ENCODE measurements at regions not wholly inside any gene's neighbourhood (a gene's known extent, or its start where the extent isn't known, plus 50 kb on each side); places are given as distances from the start of the nearest gene placed in this dataset.

DNA sequence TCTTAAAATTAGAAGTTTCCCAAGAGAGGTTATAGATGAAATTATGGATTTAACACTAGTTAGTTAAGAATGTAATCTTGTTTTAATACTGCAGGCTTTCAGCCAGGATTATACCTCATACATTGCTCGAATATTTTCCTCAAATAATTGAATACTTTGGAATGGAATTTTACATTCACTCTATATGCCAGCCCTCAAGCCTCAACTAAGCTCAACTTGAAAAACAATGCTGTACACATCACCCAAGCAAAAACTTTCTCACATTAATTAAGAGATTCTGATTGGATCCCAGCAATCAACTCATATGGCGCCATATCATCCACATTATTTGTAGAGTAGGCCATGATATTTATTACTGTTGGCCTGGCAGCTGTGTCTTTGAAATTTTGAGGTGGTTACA, 710.7 kb upstream of the ADAMTS5 start:
- no peak for ATAC-seq (replicated peaks in 6 of 8)
- H3K4me1 ChIP-seq (replicated peaks in 1 of 2): no peaks in the 10 kb centered on the region
- no peak overlapping the region for H3K27ac ChIP-seq
- WGBS, 10 experiments: 0 to 100% (median 50%) methylated on average over 1 to 2 of the region's 2 CpGs
- H3K4me3 ChIP-seq: no peak overlapping the region
- in situ Hi-C loops (cut with MboI; ENCODE audit: low pct_unique_long_range_greater_than_20kb in 2 of 9, low sequenced_read_pairs in 9 of 9, unreplicated experiment in 9 of 9): loop anchor here in 1 of 9 experiments (25.0 kb wide), 1 partner anchor 815 kb away; no protein-coding TSS in a partner anchor

DNA sequence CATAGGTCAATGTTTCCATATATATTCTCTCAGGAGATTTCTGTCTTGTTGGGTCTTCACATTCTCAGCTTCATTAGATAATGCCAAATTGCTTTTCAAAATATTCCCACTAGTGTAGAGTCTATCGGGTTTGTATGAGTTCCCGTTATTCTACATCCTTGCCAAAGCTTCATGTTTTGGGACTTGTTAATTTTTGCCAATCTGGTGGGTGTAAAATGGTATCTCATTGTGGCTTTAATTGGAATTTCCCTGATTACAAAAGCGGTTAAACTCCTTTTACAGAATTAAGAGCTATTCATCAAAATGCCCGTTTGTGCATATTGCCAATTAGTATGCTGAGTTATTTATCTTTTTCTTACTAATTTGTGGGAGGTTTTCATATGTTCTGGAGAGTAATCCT, 708.4 kb upstream of the ADAMTS5 start:
- in situ Hi-C loops (cut with MboI; ENCODE audit: low pct_unique_long_range_greater_than_20kb in 2 of 9, low sequenced_read_pairs in 9 of 9, unreplicated experiment in 9 of 9): loop anchor here in 1 of 9 experiments (25.0 kb wide), 1 partner anchor 813 kb away; no protein-coding TSS in a partner anchor
- H3K4me1 ChIP-seq (replicated peaks in 1 of 2): peaks cover 0 to 7% of the 10 kb centered on the region in 2 donors
- H3K27ac ChIP-seq: no peak overlapping the region
- 48 to 100% (median 92%) methylated on average over 2 to 4 of the region's 4 CpGs for WGBS, 10 experiments
- no peak for ATAC-seq (replicated peaks in 6 of 8)
- no peak overlapping the region for H3K4me3 ChIP-seq

DNA sequence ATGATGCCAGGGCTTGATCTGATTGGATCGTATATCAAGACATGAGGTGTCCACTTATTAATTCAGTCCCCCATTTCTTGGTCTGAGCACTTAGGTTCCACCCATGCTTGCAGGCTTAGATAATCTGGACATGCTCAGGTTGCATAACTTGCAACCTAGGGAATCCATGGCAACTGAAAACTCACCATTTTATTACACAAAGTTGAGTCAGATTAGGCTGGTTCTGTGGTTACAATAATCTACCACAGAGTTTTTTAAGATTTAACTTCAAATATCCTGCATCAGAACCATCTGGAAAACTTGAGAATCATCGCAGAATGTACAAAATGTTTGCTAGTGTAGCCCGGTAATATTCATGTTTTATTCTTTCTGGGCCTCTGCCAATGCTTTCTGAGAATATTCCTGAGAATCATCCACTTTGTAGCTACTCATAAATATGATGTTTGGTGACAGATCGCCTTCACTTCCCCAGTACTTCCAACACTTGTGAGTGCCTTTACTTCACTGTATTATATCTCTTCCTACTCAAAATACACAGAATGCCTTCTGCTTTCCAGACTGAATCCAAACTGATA, 707.2 kb upstream of the ADAMTS5 start:
- no peak overlapping the region for H3K4me3 ChIP-seq
- in situ Hi-C loops (cut with MboI; ENCODE audit: low pct_unique_long_range_greater_than_20kb in 2 of 9, low sequenced_read_pairs in 9 of 9, unreplicated experiment in 9 of 9): no loop called here
- WGBS, 10 experiments: 15 to 96% (median 87%) methylated on average over 2 to 4 of the region's 4 CpGs; no CpG with 5 or more reads in 2 of the 10 experiments
- no peak overlapping the region for H3K27ac ChIP-seq
- peak in 2 of 8 experiments; percentile 89 to 90 for ATAC-seq (replicated peaks in 6 of 8)
- peaks cover 0 to 7% of the 10 kb centered on the region in 2 donors for H3K4me1 ChIP-seq (replicated peaks in 1 of 2)

DNA sequence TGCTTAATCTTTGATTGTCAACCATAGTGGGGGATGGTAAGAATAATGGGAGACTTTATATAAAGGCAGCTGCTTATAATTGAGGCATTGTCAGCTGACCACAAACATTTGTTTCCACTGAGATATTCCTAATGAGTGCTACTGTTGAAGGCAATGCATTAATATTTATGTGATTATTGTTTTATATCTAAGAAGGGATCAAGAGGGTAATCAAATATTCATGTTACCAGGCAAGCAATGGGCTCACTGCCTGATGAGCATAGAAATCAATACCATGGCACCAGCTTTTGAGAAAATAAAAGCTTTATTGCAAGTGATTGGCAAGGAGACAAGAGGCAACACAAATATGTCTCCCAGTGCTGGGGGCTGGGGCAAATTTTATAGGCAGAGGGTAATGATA, 706.7 kb upstream of the ADAMTS5 start:
- H3K27ac ChIP-seq: no peak overlapping the region
- in situ Hi-C loops (cut with MboI; ENCODE audit: low pct_unique_long_range_greater_than_20kb in 2 of 9, low sequenced_read_pairs in 9 of 9, unreplicated experiment in 9 of 9): no loop called here

DNA sequence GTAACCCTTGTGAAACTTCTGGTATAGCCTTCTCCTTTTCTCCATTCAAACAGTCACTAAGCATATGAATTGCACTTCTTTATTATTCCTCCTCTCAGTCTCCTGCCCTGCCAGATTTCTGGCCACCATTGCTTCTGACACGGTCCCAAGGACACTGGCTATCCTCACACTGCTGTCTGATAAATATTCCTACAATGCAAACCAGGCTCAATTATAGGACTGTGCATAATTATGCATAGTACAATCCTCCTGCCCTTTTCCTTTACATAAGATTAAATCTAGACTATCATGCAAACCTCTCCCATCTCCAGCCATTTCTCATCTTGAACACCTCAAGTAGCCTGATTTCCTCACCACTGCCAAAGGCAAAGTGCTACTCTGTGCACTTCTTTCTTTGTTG, 704.3 kb upstream of the ADAMTS5 start:
- Histone ChIP-seq H3K27ac (no peak overlapping the region), H3K4me1 (replicated peaks in 1 of 2) (peaks cover 0 to 7% of the 10 kb centered on the region in 2 donors), H3K4me3 (no peak overlapping the region)
- in situ Hi-C loops (cut with MboI; ENCODE audit: low pct_unique_long_range_greater_than_20kb in 2 of 9, low sequenced_read_pairs in 9 of 9, unreplicated experiment in 9 of 9): no loop called here
- ATAC-seq (replicated peaks in 6 of 8): peak in 6 of 8 experiments; percentile 70 to 93 (median 84)
- 0 to 67% (median 11%) methylated on average over 1 of the region's 1 CpG; no CpG with 5 or more reads in 3 of the 10 experiments for WGBS, 10 experiments

More for the DNA sequence above, 706.7 kb upstream of the ADAMTS5 start:
- no peak for ATAC-seq (replicated peaks in 6 of 8)
- peaks cover 0 to 7% of the 10 kb centered on the region in 2 donors for H3K4me1 ChIP-seq (replicated peaks in 1 of 2)
- no peak overlapping the region for H3K4me3 ChIP-seq

DNA sequence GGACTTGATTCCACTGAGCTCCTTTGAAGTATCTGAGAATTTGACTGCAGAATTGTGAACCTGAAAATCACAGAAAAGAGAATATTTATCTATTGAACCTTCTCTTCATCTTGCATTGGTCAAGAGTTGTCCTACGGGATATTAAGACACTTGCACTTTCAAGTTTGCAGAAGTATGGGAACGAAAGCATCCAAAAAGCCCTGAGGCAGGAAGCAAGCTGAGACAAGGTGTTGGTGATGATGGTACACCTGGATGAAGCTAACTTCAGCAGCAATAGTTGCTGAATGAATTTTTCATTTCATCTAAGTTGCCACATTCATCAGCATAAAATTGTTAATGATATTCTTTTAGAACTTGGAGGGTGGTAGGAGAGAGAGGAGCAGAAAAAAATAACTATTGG, 686.6 kb upstream of the ADAMTS5 start:
- Histone ChIP-seq H3K4me3 (no peak overlapping the region), H3K27ac (no peak overlapping the region), H3K4me1 (replicated peaks in 1 of 2) (no peaks in the 10 kb centered on the region)
- in situ Hi-C loops (cut with MboI; ENCODE audit: low pct_unique_long_range_greater_than_20kb in 2 of 9, low sequenced_read_pairs in 9 of 9, unreplicated experiment in 9 of 9): no loop called here
- ATAC-seq (replicated peaks in 6 of 8): no peak
- 78 to 100% (median 83%) methylated on average over 1 to 2 of the region's 2 CpGs; no CpG with 5 or more reads in 1 of the 10 experiments for whole genome bisulfite sequencing, 10 experiments

DNA sequence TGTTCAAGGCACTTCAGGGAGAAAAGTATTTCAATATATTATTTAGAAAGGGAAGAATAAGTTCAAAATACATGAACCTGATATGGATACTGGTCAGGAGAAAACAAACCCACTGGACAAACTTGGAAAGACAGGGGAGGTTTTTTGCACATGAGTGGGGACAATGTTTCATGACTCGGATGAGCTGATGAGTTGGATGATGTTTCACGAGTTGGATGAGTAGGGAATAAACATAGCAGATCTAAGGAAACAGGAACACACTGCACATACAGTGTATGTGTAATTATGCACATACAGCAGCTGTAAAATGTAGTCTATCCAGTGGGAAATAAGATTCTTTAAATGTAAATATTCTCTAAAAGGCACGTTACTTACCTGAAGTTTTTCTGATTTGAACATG, 682.9 kb upstream of the ADAMTS5 start:
- WGBS, 10 experiments: 28 to 100% (median 70%) methylated on average over 1 to 3 of the region's 3 CpGs; no CpG with 5 or more reads in 1 of the 10 experiments

DNA sequence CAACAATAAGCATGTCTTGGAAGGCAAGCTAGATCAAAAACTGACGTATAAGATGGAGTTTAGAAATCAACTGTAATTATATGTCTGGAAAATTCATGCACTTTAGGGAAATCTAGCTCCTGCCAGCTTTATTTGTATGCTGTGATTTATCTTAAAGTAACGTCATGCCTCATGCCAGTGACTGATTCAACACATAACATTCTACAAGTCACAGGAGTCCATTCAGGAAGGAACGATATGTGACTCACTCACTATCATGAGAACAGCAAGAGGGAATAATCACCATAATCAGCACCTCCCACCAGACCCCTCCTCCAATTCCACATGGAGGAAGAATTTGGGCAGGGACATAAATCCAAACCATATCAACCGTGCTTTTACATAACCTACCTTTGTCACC, 682.4 kb upstream of the ADAMTS5 start:
- no peak overlapping the region for H3K4me3 ChIP-seq
- ATAC-seq (replicated peaks in 6 of 8): peak in 7 of 8 experiments; percentile 68 to 95 (median 76)
- no peaks in the 10 kb centered on the region for H3K4me1 ChIP-seq (replicated peaks in 1 of 2)
- no peak overlapping the region for H3K27ac ChIP-seq
- in situ Hi-C loops (cut with MboI; ENCODE audit: low pct_unique_long_range_greater_than_20kb in 2 of 9, low sequenced_read_pairs in 9 of 9, unreplicated experiment in 9 of 9): no loop called here
- WGBS, 10 experiments: 11 to 100% (median 69%) methylated on average over 1 to 4 of the region's 4 CpGs

More for the DNA sequence above, 682.9 kb upstream of the ADAMTS5 start:
- Histone ChIP-seq H3K4me1 (replicated peaks in 1 of 2) (no peaks in the 10 kb centered on the region), H3K27ac (no peak overlapping the region), H3K4me3 (no peak overlapping the region)
- in situ Hi-C loops (cut with MboI; ENCODE audit: low pct_unique_long_range_greater_than_20kb in 2 of 9, low sequenced_read_pairs in 9 of 9, unreplicated experiment in 9 of 9): no loop called here
- peak in 1 of 8 experiments; percentile 54 for ATAC-seq (replicated peaks in 6 of 8)

DNA sequence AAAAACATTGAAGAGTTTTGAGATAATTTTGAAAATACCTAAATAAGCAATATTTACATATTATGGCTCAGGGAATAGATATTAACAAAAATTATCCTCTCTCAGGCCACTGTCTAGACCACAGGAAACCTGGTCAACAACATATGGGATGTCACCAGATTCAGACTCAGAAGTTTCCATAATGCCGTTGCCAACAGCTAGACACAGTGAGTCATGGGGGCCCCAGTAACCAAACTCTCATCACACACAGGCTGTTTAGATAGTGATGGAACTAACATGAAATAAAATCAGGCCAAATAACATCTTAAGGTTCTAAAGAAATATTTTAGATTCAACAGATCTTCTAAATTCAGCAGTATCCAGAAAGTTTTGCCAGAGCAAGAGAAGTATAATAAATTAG, 681.7 kb upstream of the ADAMTS5 start:
- peak in 3 of 8 experiments; percentile 21 to 89 (median 51) for ATAC-seq (replicated peaks in 6 of 8)
- no peak overlapping the region for H3K27ac ChIP-seq
- 60 to 100% (median 94%) methylated on average over 1 of the region's 1 CpG; no CpG with 5 or more reads in 6 of the 10 experiments for WGBS, 10 experiments
- in situ Hi-C loops (cut with MboI; ENCODE audit: low pct_unique_long_range_greater_than_20kb in 2 of 9, low sequenced_read_pairs in 9 of 9, unreplicated experiment in 9 of 9): no loop called here
- no peaks in the 10 kb centered on the region for H3K4me1 ChIP-seq (replicated peaks in 1 of 2)
- no peak overlapping the region for H3K4me3 ChIP-seq

DNA sequence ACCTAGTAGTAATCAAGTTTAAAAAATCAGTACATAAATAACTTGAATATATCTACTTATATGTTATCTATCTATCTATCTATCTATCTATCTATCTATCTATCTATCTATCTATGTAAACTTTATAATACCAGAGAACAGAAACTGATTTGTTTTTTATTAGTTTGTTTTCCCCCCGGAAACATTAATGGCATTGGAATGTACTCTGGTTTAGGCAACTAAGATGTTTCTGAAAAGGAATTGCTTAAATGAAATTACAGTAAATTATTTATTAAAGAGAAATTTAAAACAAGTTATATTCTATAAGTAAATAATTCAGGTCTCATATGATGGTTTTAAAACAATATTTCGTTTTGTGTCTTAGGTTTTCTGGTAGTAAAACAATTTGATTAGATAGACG, 681.0 kb upstream of the ADAMTS5 start:
- Histone ChIP-seq H3K4me3 (no peak overlapping the region), H3K4me1 (replicated peaks in 1 of 2) (no peaks in the 10 kb centered on the region), H3K27ac (no peak overlapping the region)
- in situ Hi-C loops (cut with MboI; ENCODE audit: low pct_unique_long_range_greater_than_20kb in 2 of 9, low sequenced_read_pairs in 9 of 9, unreplicated experiment in 9 of 9): no loop called here
- 50 to 100% (median 76%) methylated on average over 1 to 3 of the region's 3 CpGs; no CpG with 5 or more reads in 1 of the 10 experiments for WGBS, 10 experiments
- ATAC-seq (replicated peaks in 6 of 8): no peak

DNA sequence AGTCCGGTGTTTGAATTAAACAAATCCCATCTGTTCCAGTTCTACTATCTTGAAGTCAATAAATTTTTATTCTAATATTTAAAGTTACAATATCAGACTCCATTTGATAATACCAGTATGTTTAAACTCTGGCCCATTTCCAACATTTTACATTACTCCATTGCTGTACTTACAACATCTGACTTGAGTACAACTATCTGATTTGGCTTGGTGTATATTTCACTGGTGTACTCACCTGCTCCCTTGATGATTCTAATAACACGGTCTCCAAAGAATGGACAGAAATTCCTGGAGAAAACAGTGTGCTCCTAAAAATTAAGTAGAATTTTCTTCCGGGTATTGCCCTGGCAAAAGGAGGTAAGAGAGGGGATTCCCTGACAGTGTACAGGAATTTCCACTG, 680.5 kb upstream of the ADAMTS5 start:
- in situ Hi-C loops (cut with MboI; ENCODE audit: low pct_unique_long_range_greater_than_20kb in 2 of 9, low sequenced_read_pairs in 9 of 9, unreplicated experiment in 9 of 9): no loop called here
- WGBS, 10 experiments: 74 to 100% (median 94%) methylated on average over 1 to 3 of the region's 3 CpGs
- no peak for ATAC-seq (replicated peaks in 6 of 8)

DNA sequence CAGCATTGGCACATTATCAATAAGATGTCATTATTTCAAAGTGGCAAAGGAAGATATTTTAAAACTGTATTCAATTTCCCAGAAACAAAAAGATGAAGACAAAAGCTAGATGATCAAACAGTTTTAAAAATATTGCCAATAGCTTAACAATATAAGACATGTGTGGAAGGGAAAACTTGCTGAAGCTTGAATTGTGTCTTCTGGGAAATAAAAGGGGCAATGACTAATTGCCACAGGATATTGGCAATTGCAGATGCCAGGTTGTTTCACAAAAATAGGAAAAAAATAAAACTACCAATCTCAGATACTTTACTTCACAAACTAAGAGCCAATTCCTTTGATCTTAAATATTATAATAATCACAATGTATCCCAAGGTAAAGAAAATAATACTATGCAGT, 679.8 kb upstream of the ADAMTS5 start:
- no peak for ATAC-seq (replicated peaks in 6 of 8)
- in situ Hi-C loops (cut with MboI; ENCODE audit: low pct_unique_long_range_greater_than_20kb in 2 of 9, low sequenced_read_pairs in 9 of 9, unreplicated experiment in 9 of 9): no loop called here
- Histone ChIP-seq H3K27ac (no peak overlapping the region), H3K4me1 (replicated peaks in 1 of 2) (no peaks in the 10 kb centered on the region), H3K4me3 (no peak overlapping the region)

More for the DNA sequence above, 680.5 kb upstream of the ADAMTS5 start:
- Histone ChIP-seq H3K4me3 (no peak overlapping the region), H3K27ac (no peak overlapping the region), H3K4me1 (replicated peaks in 1 of 2) (no peaks in the 10 kb centered on the region)

DNA sequence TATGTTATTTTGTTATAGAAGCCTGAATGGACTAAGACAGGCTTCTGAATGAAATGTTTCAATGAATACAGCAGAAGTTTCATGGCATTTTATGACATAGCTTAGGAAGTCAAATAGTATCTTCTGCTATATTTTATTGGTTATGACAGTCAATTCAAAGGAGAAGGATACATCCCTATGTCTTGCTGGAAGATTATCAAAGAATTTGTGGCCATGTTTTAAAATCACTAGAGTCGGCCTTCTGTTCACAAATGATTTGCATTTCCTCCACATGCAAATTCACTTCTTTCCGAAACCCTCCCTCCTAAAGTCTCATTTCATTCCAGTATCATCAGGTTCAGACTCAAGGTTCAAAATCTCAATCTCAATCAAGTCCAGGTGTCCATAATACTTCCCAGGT, 679.2 kb upstream of the ADAMTS5 start:
- 50 to 100% (median 74%) methylated on average over 1 to 2 of the region's 2 CpGs; no CpG with 5 or more reads in 4 of the 10 experiments for WGBS, 10 experiments
- in situ Hi-C loops (cut with MboI; ENCODE audit: low pct_unique_long_range_greater_than_20kb in 2 of 9, low sequenced_read_pairs in 9 of 9, unreplicated experiment in 9 of 9): no loop called here
- no peak for ATAC-seq (replicated peaks in 6 of 8)
- Histone ChIP-seq H3K4me3 (no peak overlapping the region), H3K27ac (no peak overlapping the region), H3K4me1 (replicated peaks in 1 of 2) (no peaks in the 10 kb centered on the region)

DNA sequence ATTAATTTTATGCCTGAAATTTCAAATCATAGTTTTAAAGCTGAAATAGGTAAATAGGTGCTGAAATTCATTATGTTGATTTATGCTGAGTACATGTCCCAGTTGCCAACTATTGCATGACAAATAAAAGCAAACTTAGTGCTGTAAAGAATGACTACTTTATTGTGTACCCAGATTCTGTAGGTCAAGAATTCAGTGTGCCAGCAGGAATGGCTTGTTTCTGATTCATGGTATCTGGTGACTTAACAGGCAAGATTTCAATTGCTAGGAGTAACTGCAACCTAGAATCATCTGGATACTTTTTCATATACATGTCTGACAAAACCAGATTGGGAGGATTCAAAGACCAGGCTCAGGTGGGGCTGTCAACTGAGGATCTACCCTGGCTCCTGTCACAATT, 678.4 kb upstream of the ADAMTS5 start:
- Histone ChIP-seq H3K27ac (no peak overlapping the region), H3K4me1 (replicated peaks in 1 of 2) (no peaks in the 10 kb centered on the region), H3K4me3 (no peak overlapping the region)
- no peak for ATAC-seq (replicated peaks in 6 of 8)
- in situ Hi-C loops (cut with MboI; ENCODE audit: low pct_unique_long_range_greater_than_20kb in 2 of 9, low sequenced_read_pairs in 9 of 9, unreplicated experiment in 9 of 9): no loop called here

All from motor neuron (in vitro differentiated cells).